Astrocyte of the spinal cord (primary cell): ENCODE measurements at regions not wholly inside any gene's neighbourhood (a gene's known extent, or its start where the extent isn't known, plus 50 kb on each side); places are given as distances from the start of the nearest gene placed in this dataset.
"Not testable (repeated sequence)": the region's sequence is repeated elsewhere in the genome, so short reads cannot be mapped to it uniquely, and the experiment has no call there.

Experiments
- DNase-seq: peaks from one replicate; pipeline ENCODE4 v3.0.0; 2011; ENCODE audit warnings: low read depth, low spot score
- H3K4me3 ChIP-seq: 2 replicates; pipeline ENCODE4 v1.5.1; 2011; ENCODE audit warnings: low read depth, mild to moderate bottlenecking, low read length, moderate library complexity
- CTCF ChIP-seq: IDR thresholded peaks from 2 replicates; pipeline ENCODE4 v1.5.1; 2012; ENCODE audit warnings: low read depth, mild to moderate bottlenecking, low read length, inconsistent platforms
- in situ Hi-C: cut with HindIII; loops from 2 replicates; pipeline ENCODE4 v1.10.0; 2017; ENCODE audit warnings: low sequenced_read_pairs

GRCh38 chr10:8659982-8660381 is 605.5 kb downstream of the GATA3 start:
- no peak for DNase-seq
- no peak overlapping the region for H3K4me3 ChIP-seq
- in situ Hi-C loops: no loop called here
- no peak for TF ChIP-seq CTCF

- no peak for TF ChIP-seq CTCF
- H3K4me3 ChIP-seq: no peak overlapping the region
- DNase-seq: no peak
- in situ Hi-C loops: no loop called here
Measured at GRCh38 chr10:8661886-8662285, 607.4 kb downstream of the GATA3 start.

- no peak for TF ChIP-seq CTCF
- no peak overlapping the region for H3K4me3 ChIP-seq
- in situ Hi-C loops: no loop called here
Measured at GRCh38 chr10:8663131-8663530, 608.6 kb downstream of the GATA3 start.

GRCh38 chr10:8665322-8665721 is 610.8 kb downstream of the GATA3 start:
- in situ Hi-C loops: no loop called here
- no peak overlapping the region for H3K4me3 ChIP-seq
- TF ChIP-seq CTCF: no peak
- no peak for DNase-seq

More at GRCh38 chr10:8663131-8663530, 608.6 kb downstream of the GATA3 start:
- DNase-seq: no peak

- TF ChIP-seq CTCF: no peak
- no peak for DNase-seq
- no peak overlapping the region for H3K4me3 ChIP-seq
- in situ Hi-C loops: no loop called here
Measured at GRCh38 chr10:8670461-8670860, 616.0 kb downstream of the GATA3 start.

- in situ Hi-C loops: no loop called here
- no peak for TF ChIP-seq CTCF
- no peak overlapping the region for H3K4me3 ChIP-seq
- no peak for DNase-seq
Measured at GRCh38 chr10:8674230-8674629, 619.7 kb downstream of the GATA3 start.

- in situ Hi-C loops: no loop called here
Measured at GRCh38 chr10:8677642-8678041, 623.2 kb downstream of the GATA3 start.

GRCh38 chr10:8684916-8685315 is 630.4 kb downstream of the GATA3 start:
- DNase-seq, in situ Hi-C loops, H3K4me3 ChIP-seq: not testable (repeated sequence)

More at GRCh38 chr10:8677642-8678041, 623.2 kb downstream of the GATA3 start:
- H3K4me3 ChIP-seq: no peak overlapping the region
- no peak for DNase-seq
- TF ChIP-seq CTCF: no peak
